SH-SY5Y (cell line): ENCODE measurements at regions not wholly inside any gene's neighbourhood (a gene's known extent, or its start where the extent isn't known, plus 50 kb on each side); places are given as distances from the start of the nearest gene placed in this dataset.

Source experiments
- GATA2 ChIP-seq: IDR thresholded peaks from 2 replicates; pipeline ENCODE4 v1.6.1; 2011; ENCODE audit warnings: mild to moderate bottlenecking, low read depth, low read length
- GATA3 ChIP-seq: IDR thresholded peaks from 2 replicates; pipeline ENCODE4 v1.6.1; 2011; ENCODE audit warnings: low read depth, mild to moderate bottlenecking, low read length, moderate library complexity

DNA sequence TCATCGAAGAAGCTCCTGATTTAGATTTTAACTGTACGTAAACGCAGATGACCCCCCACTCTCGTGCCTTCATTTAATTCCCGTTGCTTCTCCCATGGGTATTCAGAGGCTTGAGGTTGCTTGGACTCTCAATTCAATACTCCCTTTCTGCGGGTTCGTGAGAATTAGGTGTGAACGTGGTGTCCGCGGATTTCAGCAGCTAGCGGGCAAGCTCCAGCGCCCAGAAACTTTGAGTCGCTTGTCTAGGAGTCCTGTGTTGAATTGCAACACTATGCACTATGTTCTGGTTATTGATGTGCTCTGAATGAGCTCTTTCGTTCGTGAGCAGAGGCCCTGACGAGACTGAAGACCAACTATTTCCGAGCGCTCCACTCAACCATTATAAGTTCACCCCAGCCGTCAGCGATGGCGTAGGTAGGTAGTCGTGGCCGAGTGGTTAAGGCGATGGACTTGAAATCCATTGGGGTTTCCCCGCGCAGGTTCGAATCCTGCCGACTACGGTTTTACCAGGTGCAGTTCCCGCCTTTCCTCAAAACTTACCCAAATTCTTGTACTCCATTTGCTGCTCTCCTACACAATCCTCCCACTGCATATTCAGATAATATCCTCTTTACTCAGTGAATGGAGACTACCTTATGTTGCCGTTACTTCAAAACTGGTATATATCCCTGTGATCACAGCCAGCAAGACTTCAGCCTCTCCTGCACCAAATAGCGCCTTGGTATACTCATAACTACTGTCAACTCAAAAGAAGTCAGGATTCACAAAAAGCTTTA is 72.6 kb upstream of the ZNF184 start:
- no peak for TF ChIP-seq GATA2
- no peak for TF ChIP-seq GATA3
